Right lobe of liver (tissue), 4 donors: ENCODE measurements at regions not wholly inside any gene's neighbourhood (a gene's known extent, or its start where the extent isn't known, plus 50 kb on each side); places are given as distances from the start of the nearest gene placed in this dataset.

Experiments
- POLR2A ChIP-seq: fragments of 450-650 bp; IDR thresholded peaks from one replicate; pipeline ENCODE4 v1.6.1; 2017; ENCODE audit warnings: antibody characterized with exemption, mild to moderate bottlenecking
- TF ChIP-seq, protein P1 (sequence below), 4 donors: fragments of 200-600 bp in 3 of 4; fragments of 450-650 bp in 1 of 4; IDR thresholded peaks; one replicate each; pipeline versions ENCODE4 v1.5.1 to v1.8.0; 2016 to 2022; ENCODE audit warnings: antibody characterized with exemption in 4 of 4, mild to moderate bottlenecking in 2 of 4
- donor health status: DM: no; HTN: no; CAD: no.
- donor health status: DM: no; HTN: no; CAD: no.
- donor health status: DM: no; HTN: yes; CAD: no.

GRCh38 chr6:139954463-139955071, 580.1 kb upstream of the CITED2 start:
- TF ChIP-seq, protein P1, sequence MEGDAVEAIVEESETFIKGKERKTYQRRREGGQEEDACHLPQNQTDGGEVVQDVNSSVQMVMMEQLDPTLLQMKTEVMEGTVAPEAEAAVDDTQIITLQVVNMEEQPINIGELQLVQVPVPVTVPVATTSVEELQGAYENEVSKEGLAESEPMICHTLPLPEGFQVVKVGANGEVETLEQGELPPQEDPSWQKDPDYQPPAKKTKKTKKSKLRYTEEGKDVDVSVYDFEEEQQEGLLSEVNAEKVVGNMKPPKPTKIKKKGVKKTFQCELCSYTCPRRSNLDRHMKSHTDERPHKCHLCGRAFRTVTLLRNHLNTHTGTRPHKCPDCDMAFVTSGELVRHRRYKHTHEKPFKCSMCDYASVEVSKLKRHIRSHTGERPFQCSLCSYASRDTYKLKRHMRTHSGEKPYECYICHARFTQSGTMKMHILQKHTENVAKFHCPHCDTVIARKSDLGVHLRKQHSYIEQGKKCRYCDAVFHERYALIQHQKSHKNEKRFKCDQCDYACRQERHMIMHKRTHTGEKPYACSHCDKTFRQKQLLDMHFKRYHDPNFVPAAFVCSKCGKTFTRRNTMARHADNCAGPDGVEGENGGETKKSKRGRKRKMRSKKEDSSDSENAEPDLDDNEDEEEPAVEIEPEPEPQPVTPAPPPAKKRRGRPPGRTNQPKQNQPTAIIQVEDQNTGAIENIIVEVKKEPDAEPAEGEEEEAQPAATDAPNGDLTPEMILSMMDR (IDR thresholded peaks at IDR 0.05): no peak
- no peak for TF ChIP-seq POLR2A
